IMR-90 (cell line): ENCODE measurements at regions not wholly inside any gene's neighbourhood (a gene's known extent, or its start where the extent isn't known, plus 50 kb on each side); places are given as distances from the start of the nearest gene placed in this dataset.

Experiments
- ATAC-seq: fragments of 200-7000 bp; cut with Tn5 transposase; 2 replicates; pipeline ENCODE4 v1.9.1; 2020; ENCODE audit warnings: low read depth, mild to moderate bottlenecking, moderate library complexity
- BruUV-seq: library from RNA; stranded (reverse); fragments of 400-500 nt; replicated peaks from 2 replicates; lab custom pipeline; 2021; lab: Mats Ljungman, UMichigan
- CTCF ChIA-PET: fragments of 300-600 bp; formaldehyde crosslinking; extraction: SDS; loops from one replicate; lab custom pipeline; 2021; ENCODE audit warnings: antibody characterized with exemption; lab: Yijun Ruan, JAX
- POLR2A ChIA-PET: fragments of 300-600 bp; sonication (Branson Sonifier 250); formaldehyde crosslinking; loops from one replicate; lab custom pipeline; 2022; ENCODE audit warnings: antibody characterized with exemption; ENCODE audit not compliant: unreplicated experiment; lab: Charles Lee
- DNase-seq: peaks from one replicate; pipeline ENCODE4 v3.0.0; 2013
- H2AFZ ChIP-seq: replicated peaks from 2 replicates; pipeline ENCODE3; 2013; ENCODE audit warnings: low read length, mild to moderate bottlenecking; ENCODE audit not compliant: poor library complexity
- H2AK5ac ChIP-seq: 2 replicates; pipeline ENCODE4 v1.6.1; 2013; ENCODE audit warnings: low read depth, low read length, inconsistent platforms
- H2AK9ac ChIP-seq: replicated peaks from 2 replicates; pipeline ENCODE3; 2013; ENCODE audit warnings: mild to moderate bottlenecking, low read depth, low read length, moderate library complexity; ENCODE audit not compliant: poor library complexity
- H2BK120ac ChIP-seq: 2 replicates; pipeline ENCODE4 v1.6.1; 2013; ENCODE audit warnings: low read depth, low read length, inconsistent platforms
- H2BK15ac ChIP-seq: 3 replicates; pipeline ENCODE4 v1.6.1; 2013; ENCODE audit warnings: low read depth, low read length, inconsistent platforms
- H2BK20ac ChIP-seq: 2 replicates; pipeline ENCODE4 v1.6.1; 2013; ENCODE audit warnings: low read depth, mild to moderate bottlenecking, inconsistent platforms, low read length, moderate library complexity
- H2BK5ac ChIP-seq: 2 replicates; pipeline ENCODE4 v1.6.1; 2013; ENCODE audit warnings: mild to moderate bottlenecking, low read depth, low read length, inconsistent platforms; ENCODE audit not compliant: poor library complexity, severe bottlenecking
- H3K14ac ChIP-seq: replicated peaks from 2 replicates; pipeline ENCODE4 v1.6.1; 2013; ENCODE audit warnings: low read depth, low read length, inconsistent platforms
- H3K18ac ChIP-seq: 2 replicates; pipeline ENCODE4 v1.6.1; 2013; ENCODE audit warnings: low read depth, low read length, control low read depth
- H3K23ac ChIP-seq: 2 replicates; pipeline ENCODE4 v1.6.1; 2013; ENCODE audit warnings: low read depth, low read length, inconsistent platforms
- H3K27ac ChIP-seq: 2 replicates; pipeline ENCODE4 v1.5.1; 2013; ENCODE audit warnings: mild to moderate bottlenecking, control low read depth, low read length; ENCODE audit not compliant: insufficient read depth
- H3K27me3 ChIP-seq: 2 replicates; pipeline ENCODE4 v1.6.1; 2013; ENCODE audit warnings: low read length; ENCODE audit not compliant: control insufficient read depth, insufficient read depth
- H3K36me3 ChIP-seq: 2 replicates; pipeline ENCODE4 v1.6.1; 2013; ENCODE audit warnings: low read length, mixed read lengths; ENCODE audit not compliant: control insufficient read depth, insufficient read depth
- H3K4ac ChIP-seq: 2 replicates; pipeline ENCODE4 v1.6.1; 2013; ENCODE audit warnings: low read depth, low read length, inconsistent platforms
- H3K4me1 ChIP-seq: 2 replicates; pipeline ENCODE4 v1.6.1; 2013; ENCODE audit warnings: low read length, mixed read lengths; ENCODE audit not compliant: control insufficient read depth, insufficient read depth
- H3K4me2 ChIP-seq: 2 replicates; pipeline ENCODE4 v1.6.1; 2013; ENCODE audit warnings: low read depth, mild to moderate bottlenecking, control low read depth, low read length, moderate library complexity
- H3K4me3 ChIP-seq: 2 replicates; pipeline ENCODE4 v1.5.1; 2013; ENCODE audit warnings: low read depth, mild to moderate bottlenecking, control low read depth, low read length, moderate library complexity; ENCODE audit not compliant: insufficient read depth
- H3K56ac ChIP-seq: 2 replicates; pipeline ENCODE4 v1.6.1; 2013; ENCODE audit warnings: low read length, inconsistent platforms; ENCODE audit not compliant: insufficient read depth; ENCODE audit errors: extremely low read depth
- H3K79me1 ChIP-seq, 2 experiments: 2 replicates each; pipeline ENCODE4 v1.6.1; 2013; ENCODE audit warnings: low read length in 2 of 2, inconsistent platforms in 1 of 2, low read depth in 1 of 2
- H3K9ac ChIP-seq: 2 replicates; pipeline ENCODE4 v1.6.1; 2013; ENCODE audit warnings: low read depth, low read length, control low read depth
- H3K9me1 ChIP-seq: 2 replicates; pipeline ENCODE4 v1.6.1; 2013; ENCODE audit warnings: low read length, inconsistent platforms; ENCODE audit not compliant: insufficient read depth
- H3K9me3 ChIP-seq: 2 replicates; pipeline ENCODE4 v1.6.1; 2013; ENCODE audit warnings: low read length; ENCODE audit not compliant: control insufficient read depth, insufficient read depth
- H4K20me1 ChIP-seq: 2 replicates; pipeline ENCODE4 v1.6.1; 2013; ENCODE audit warnings: low read length, inconsistent platforms; ENCODE audit not compliant: insufficient read depth
- H4K5ac ChIP-seq: 2 replicates; pipeline ENCODE4 v1.6.1; 2013; ENCODE audit warnings: mild to moderate bottlenecking, low read depth, low read length, control low read depth
- H4K8ac ChIP-seq, 2 experiments: 2 replicates each; pipeline ENCODE4 v1.6.1; 2013; ENCODE audit warnings: low read depth in 2 of 2, low read length in 2 of 2, control low read depth in 1 of 2, inconsistent platforms in 1 of 2
- H4K91ac ChIP-seq: 2 replicates; pipeline ENCODE4 v1.6.1; 2013; ENCODE audit warnings: low read depth, low read length, inconsistent platforms; ENCODE audit not compliant: insufficient read depth
- CTCF ChIP-seq: conservative IDR thresholded peaks from 2 replicates; pipeline ENCODE4 v1.5.1; 2012; ENCODE audit warnings: mild to moderate bottlenecking, low read depth, low read length, improper control_type of control experiment
- FOS ChIP-seq: fragments of 150-350 bp; IDR thresholded peaks from 2 replicates; pipeline ENCODE4 v1.6.1; 2016; ENCODE audit warnings: low read depth, low read length
- RAD21 ChIP-seq: IDR thresholded peaks from 2 replicates; pipeline ENCODE4 v1.6.1; 2012; ENCODE audit warnings: low read length, improper control_type of control experiment
- WGBS, 2 experiments: methylation state at CpG; one replicate each; pipeline versions ENCODE4 v1.1.5 to v1.1.7; 2013; ENCODE audit warnings: missing lambda C conversion rate in 2 of 2; ENCODE audit not compliant: insufficient read length in 1 of 2; ENCODE audit errors: extremely low coverage in 2 of 2; 5-methylcytosine and 5-hydroxymethylcytosine counted together
- dilution Hi-C: fragments of 300-500 bp; cut with HindIII; formaldehyde crosslinking; loops from one replicate; pipeline ENCODE4 v1.14.3; 2018; ENCODE audit warnings: low sequenced_read_pairs; ENCODE audit not compliant: unreplicated experiment
- in situ Hi-C: fragments of 300-500 bp; cut with MboI; formaldehyde crosslinking; loops from 3 replicates; pipeline ENCODE4 v1.14.3; 2019; ENCODE audit warnings: low sequenced_read_pairs, inconsistent platforms, mixed read lengths
- intact Hi-C: fragments of 100-400 bp; cut with micrococcal nuclease; formaldehyde crosslinking; loops from 2 replicates; pipeline ENCODE4 v1.10.0; 2022

GRCh38 chr9:16032799-16033198 lies 480.0 kb downstream of the CCDC171 start:
- Histone ChIP-seq H3K36me3 (no peaks in the 10 kb centered on the region), H3K56ac (no peak overlapping the region), H3K18ac (no peak overlapping the region), H3K4ac (peak overlapping the region; percentile 75), H3K4me2 (no peak overlapping the region), H2BK15ac (peak overlapping the region; percentile 93; the same call in 2 of the 3 replicates), H4K91ac (peak overlapping the region; percentile 26; the same call in 1 of the 2 replicates), H2BK5ac (no peak overlapping the region), H3K79me1 (no peaks in the 10 kb centered on the region), H3K27me3 (no peaks in the 10 kb centered on the region), H3K9me1 (peaks cover 5% of the 10 kb centered on the region), H3K4me1 (peaks cover 20% of the 10 kb centered on the region), H3K27ac (no peak overlapping the region), H2AFZ (peak overlapping the region; percentile 26), H4K5ac (no peak overlapping the region), H3K4me3 (no peak overlapping the region), H2BK20ac (peak overlapping the region; percentile 76; the same call in 1 of the 2 replicates), H3K23ac (no peak overlapping the region), H2BK120ac (peak overlapping the region; percentile 83), H3K14ac (peak overlapping the region; percentile 61), H2AK9ac (peak overlapping the region; percentile 33), H2AK5ac (peak overlapping the region; percentile 87), H3K9ac (no peak overlapping the region), H4K8ac (peak overlapping the region; percentile 2 to 16; a peak in 2 of 4 replicates), H3K9me3 (peaks cover 4% of the 10 kb centered on the region; the same call in 1 of the 2 replicates), H4K20me1 (no peaks in the 10 kb centered on the region)
- no TSS peak for BruUV-seq
- ATAC-seq (peak; percentile 37; the same call in 1 of the 2 replicates), DNase-seq (peak; percentile 49)
- in situ Hi-C loops (no loop called here), intact Hi-C loops (no loop called here), dilution Hi-C loops (no loop called here)
- no CpG with 5 or more reads among the region's 2 CpGs for WGBS, 2 experiments
- CTCF ChIA-PET, result no interaction called here
- POLR2A ChIA-PET, result no interaction called here
- TF ChIP-seq FOS (no peak), RAD21 (peak; percentile 61), CTCF (peak; percentile 41)
